ENCODE measurements at regions not wholly inside any gene's neighbourhood (a gene's known extent, or its start where the extent isn't known, plus 50 kb on each side); places are given as distances from the start of the nearest gene placed in this dataset.

DNA sequence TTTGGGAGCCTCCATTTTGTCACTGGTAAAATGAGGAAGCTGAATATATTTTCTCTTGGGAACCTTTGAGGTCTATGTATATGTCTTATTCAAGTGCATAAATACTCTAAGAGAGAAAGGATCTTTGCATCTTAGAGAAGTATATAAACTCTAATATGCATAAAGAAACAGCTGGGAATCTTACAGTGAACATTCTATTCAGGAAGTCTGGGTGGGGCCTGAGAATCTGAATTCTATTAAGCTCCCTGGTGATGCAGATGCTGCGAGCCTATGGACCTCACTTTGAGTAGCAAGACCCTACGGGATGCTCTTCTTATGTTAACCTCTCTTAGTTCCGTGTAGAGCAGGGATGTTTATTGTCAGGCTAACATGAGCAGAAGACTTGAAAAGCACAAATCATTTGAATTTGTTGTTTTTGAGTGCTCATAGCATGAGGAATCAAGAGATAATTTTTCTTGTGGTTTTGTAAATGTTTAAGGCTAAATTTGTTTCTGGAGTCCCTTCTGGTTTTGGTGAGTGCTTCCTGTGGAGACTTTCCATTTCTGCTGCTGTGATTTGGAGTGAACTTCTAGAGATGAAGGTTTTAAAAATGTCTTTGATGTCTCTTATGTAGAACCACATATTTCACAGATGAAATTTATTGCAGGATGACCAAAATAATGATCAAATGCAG is 281.2 kb upstream of the JAG1 start:
- TF ChIP-seq, protein P1, sequence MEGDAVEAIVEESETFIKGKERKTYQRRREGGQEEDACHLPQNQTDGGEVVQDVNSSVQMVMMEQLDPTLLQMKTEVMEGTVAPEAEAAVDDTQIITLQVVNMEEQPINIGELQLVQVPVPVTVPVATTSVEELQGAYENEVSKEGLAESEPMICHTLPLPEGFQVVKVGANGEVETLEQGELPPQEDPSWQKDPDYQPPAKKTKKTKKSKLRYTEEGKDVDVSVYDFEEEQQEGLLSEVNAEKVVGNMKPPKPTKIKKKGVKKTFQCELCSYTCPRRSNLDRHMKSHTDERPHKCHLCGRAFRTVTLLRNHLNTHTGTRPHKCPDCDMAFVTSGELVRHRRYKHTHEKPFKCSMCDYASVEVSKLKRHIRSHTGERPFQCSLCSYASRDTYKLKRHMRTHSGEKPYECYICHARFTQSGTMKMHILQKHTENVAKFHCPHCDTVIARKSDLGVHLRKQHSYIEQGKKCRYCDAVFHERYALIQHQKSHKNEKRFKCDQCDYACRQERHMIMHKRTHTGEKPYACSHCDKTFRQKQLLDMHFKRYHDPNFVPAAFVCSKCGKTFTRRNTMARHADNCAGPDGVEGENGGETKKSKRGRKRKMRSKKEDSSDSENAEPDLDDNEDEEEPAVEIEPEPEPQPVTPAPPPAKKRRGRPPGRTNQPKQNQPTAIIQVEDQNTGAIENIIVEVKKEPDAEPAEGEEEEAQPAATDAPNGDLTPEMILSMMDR (conservative IDR thresholded peaks at IDR 0.05; ENCODE audit: low read depth, low read length): no peak
- DNase-seq (ENCODE audit: low read depth): no peak
- no peak overlapping the region for H3K4me3 ChIP-seq (ENCODE audit: low read length)

DNA sequence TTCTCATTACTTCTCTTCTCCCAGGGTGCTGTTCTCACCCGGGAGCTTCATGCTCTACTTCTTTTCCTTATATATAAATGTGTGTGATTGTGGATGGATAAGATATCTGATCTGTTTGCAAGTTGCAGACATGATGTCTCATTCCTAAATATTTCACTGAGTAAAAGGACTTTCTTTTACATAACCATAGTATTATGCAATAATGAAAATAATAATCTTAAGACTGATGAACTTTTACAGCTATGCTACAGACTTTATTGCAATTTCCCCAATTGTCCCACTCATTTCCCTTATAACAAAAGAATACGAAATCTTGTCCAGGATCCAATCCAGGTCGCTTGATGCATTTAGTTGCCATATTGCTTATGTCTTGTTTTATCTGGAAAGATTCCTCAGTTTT is 284.5 kb upstream of the JAG1 start:
- TF ChIP-seq, protein P1 (conservative IDR thresholded peaks at IDR 0.05; ENCODE audit: low read depth, low read length): no peak
- H3K4me3 ChIP-seq (ENCODE audit: low read length): no peak overlapping the region
- no peak for DNase-seq (ENCODE audit: low read depth)

DNA sequence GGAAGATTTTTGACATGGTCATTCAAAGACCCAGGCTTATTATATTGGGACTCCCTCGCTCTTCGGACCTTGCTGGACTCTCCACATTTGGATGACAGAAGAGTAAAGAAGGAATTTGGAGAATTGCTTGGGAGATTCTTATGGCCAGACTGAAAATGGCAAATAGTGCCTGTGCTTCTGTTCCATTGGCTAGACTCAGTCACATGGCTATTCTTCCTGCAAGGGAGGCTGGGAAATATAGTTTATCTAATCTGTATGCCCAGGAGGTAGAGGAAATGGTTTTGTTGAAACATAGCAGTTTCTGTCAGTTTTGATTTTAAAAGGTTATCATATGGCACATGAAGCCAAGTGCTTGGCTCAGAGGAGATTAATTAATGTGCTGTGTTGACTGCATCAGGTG is 286.6 kb upstream of the JAG1 start:
- TF ChIP-seq, protein P1 (conservative IDR thresholded peaks at IDR 0.05; ENCODE audit: low read depth, low read length): no peak
- H3K4me3 ChIP-seq (ENCODE audit: low read length): no peak overlapping the region
- DNase-seq (ENCODE audit: low read depth): no peak

DNA sequence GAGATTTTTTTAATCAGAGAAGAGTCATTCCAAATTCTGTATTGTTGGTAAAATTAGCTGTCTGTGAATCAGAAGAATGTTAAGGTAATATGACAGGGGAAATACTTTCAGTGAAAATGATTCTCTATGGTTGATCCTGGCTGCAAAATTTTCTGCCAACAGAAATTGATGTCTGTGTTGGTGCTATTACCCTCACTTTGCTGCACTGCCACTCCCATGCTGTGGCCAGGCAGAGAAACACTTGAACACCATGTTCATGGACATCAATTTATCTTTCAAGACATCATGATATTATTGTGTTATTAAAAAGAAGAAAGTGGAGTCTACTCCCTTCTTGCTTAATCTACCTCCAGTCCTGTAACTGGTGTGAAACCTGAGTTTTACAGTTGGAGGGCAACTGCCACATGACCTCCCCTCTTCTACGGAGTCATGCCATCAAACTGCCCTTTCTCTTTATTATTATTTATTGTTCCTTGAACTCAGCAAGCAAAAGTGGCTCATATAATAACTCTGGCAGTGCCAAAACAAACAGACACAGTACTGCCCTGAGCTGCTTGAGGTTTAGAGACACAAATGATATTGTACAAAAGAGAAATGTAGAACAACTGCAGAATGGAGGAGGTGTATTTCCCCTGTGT is 288.0 kb upstream of the JAG1 start:
- H3K4me3 ChIP-seq (ENCODE audit: low read length): no peak overlapping the region
- TF ChIP-seq, protein P1 (conservative IDR thresholded peaks at IDR 0.05; ENCODE audit: low read depth, low read length): no peak
- no peak for DNase-seq (ENCODE audit: low read depth)

DNA sequence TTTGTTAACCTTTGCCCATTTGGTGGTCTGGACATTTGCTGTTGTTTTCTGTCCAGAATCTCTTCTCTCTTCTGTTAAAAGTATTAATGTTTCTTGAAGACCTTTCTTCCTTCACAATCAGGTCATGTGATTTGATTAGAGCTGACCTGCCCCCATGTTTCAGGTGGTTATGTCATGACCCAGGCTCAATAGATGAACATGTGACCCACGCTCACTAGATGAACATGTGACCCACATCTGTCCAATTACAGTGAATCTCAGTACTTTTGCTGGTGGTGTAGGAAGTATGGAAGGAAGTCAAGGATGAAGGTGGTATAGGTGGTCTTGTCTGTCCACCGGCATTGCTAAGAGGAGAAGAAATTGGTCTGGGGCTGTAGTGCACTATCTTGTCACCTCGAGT is 289.1 kb upstream of the JAG1 start:
- H3K4me3 ChIP-seq (ENCODE audit: low read length): no peak overlapping the region
- TF ChIP-seq, protein P1 (conservative IDR thresholded peaks at IDR 0.05; ENCODE audit: low read depth, low read length): no peak
- no peak for DNase-seq (ENCODE audit: low read depth)

DNA sequence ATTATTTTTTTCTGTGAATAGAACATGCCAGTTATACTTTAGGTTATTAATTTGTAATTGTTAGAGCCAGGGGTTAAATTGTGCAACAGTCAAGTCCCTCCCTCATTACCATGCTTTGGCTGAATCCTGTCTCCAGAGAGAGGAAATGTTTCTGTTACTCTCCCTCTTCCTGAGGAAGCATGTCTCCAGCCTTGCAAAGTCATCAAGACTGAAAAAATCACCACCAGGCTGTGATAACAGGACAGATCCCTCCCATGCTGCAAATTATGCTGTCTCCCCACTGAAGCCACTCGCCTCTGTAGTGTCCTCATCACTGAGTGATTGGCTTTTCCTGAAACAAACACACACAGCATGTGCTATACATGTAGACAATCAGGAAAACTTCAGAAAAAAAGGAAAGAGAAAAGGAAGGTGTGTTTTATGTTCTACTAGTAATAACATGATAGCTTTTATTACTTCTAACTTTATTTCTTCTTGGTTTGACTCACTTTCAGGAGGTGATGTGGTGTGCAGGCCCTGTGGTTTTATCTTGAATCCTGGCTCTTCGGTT is 290.0 kb upstream of the JAG1 start:
- TF ChIP-seq, protein P1 (conservative IDR thresholded peaks at IDR 0.05; ENCODE audit: low read depth, low read length): no peak
- DNase-seq (ENCODE audit: low read depth): no peak
- H3K4me3 ChIP-seq (ENCODE audit: low read length): no peak overlapping the region
